Renal cortical epithelial cell (primary cell): ENCODE measurements at regions not wholly inside any gene's neighbourhood (a gene's known extent, or its start where the extent isn't known, plus 50 kb on each side); places are given as distances from the start of the nearest gene placed in this dataset.
"Not testable (repeated sequence)": the region's sequence is repeated elsewhere in the genome, so short reads cannot be mapped to it uniquely, and the experiment has no call there.

Experiments used
- DNase-seq: peaks from one replicate; pipeline ENCODE4 v3.0.0-alpha.2; 2011; ENCODE audit warnings: low read depth

- DNase-seq = no peak
Measured at GRCh38 chrX:40373025-40373424, 207.7 kb upstream of the ATP6AP2 start.

- no peak for DNase-seq
Measured at GRCh38 chrX:40371376-40371775, 209.4 kb upstream of the ATP6AP2 start.

- DNase-seq = no peak
Measured at GRCh38 chrX:40368611-40369061, 212.1 kb upstream of the ATP6AP2 start.

- no peak for DNase-seq
Measured at GRCh38 chrX:40366661-40367060, 214.1 kb upstream of the ATP6AP2 start.

GRCh38 chrX:40362291-40362690 is 218.5 kb upstream of the ATP6AP2 start:
- DNase-seq = not testable (repeated sequence)

GRCh38 chrX:40360557-40360956 is 220.2 kb upstream of the ATP6AP2 start:
- no peak for DNase-seq

- no peak for DNase-seq
Measured at GRCh38 chrX:40359593-40359992, 221.2 kb upstream of the ATP6AP2 start.

GRCh38 chrX:40358994-40359393 is 221.8 kb upstream of the ATP6AP2 start:
- no peak for DNase-seq

- DNase-seq = no peak
Measured at GRCh38 chrX:40349251-40349650, 231.5 kb upstream of the ATP6AP2 start.

GRCh38 chrX:40346379-40346778 is 234.4 kb upstream of the ATP6AP2 start:
- no peak for DNase-seq

GRCh38 chrX:40343319-40343718 is 237.5 kb upstream of the ATP6AP2 start:
- no peak for DNase-seq

GRCh38 chrX:40340116-40340515 is 240.7 kb upstream of the ATP6AP2 start:
- DNase-seq = no peak

- DNase-seq = no peak
Measured at GRCh38 chrX:40333344-40333743, 235.6 kb upstream of the BCOR start.

GRCh38 chrX:40331762-40332161 is 234.0 kb upstream of the BCOR start:
- no peak for DNase-seq

GRCh38 chrX:40331353-40331752 is 233.6 kb upstream of the BCOR start:
- no peak for DNase-seq

- DNase-seq = peak; percentile 57
Measured at GRCh38 chrX:40329616-40330015, 231.9 kb upstream of the BCOR start.

GRCh38 chrX:40327085-40327484 is 229.3 kb upstream of the BCOR start:
- no peak for DNase-seq

GRCh38 chrX:40326186-40326965 is 228.6 kb upstream of the BCOR start:
- peak; percentile 7 for DNase-seq

- no peak for DNase-seq
Measured at GRCh38 chrX:40325161-40325560, 227.4 kb upstream of the BCOR start.

- no peak for DNase-seq
Measured at GRCh38 chrX:40323977-40324376, 226.2 kb upstream of the BCOR start.

GRCh38 chrX:40320819-40321218 is 223.1 kb upstream of the BCOR start:
- DNase-seq = no peak

- DNase-seq = no peak
Measured at GRCh38 chrX:40318801-40319200, 221.0 kb upstream of the BCOR start.

- DNase-seq = no peak
Measured at GRCh38 chrX:40318076-40318475, 220.3 kb upstream of the BCOR start.

GRCh38 chrX:40316502-40316901 is 218.7 kb upstream of the BCOR start:
- no peak for DNase-seq
